Stomach (tissue), 4 donors: ENCODE measurements at regions not wholly inside any gene's neighbourhood (a gene's known extent, or its start where the extent isn't known, plus 50 kb on each side); places are given as distances from the start of the nearest gene placed in this dataset.

Source experiments
- CTCF ChIP-seq, 7 experiments: fragments of 450-650 bp in 4 of 7; fragments of 200-600 bp in 3 of 7; sonication (generic) in 3 of 7; IDR thresholded peaks; one replicate each; pipeline ENCODE4 v1.5.1; 2016 to 2019; ENCODE audit warnings: antibody characterized with exemption in 7 of 7, control low read depth in 2 of 7, mild to moderate bottlenecking in 1 of 7
- POLR2A ChIP-seq, 4 donors: fragments of 450-650 bp; IDR thresholded peaks; one replicate each; pipeline ENCODE4 v1.6.1; 2016; ENCODE audit warnings: antibody characterized with exemption in 4 of 4, control low read depth in 2 of 4, mild to moderate bottlenecking in 1 of 4, moderate library complexity in 1 of 4
- POLR2AphosphoS5 ChIP-seq, 3 donors: sonication (generic); formaldehyde crosslinking; IDR thresholded peaks; one replicate each; pipeline ENCODE4 v1.6.1; 2016; ENCODE audit warnings: antibody characterized with exemption in 3 of 3

DNA sequence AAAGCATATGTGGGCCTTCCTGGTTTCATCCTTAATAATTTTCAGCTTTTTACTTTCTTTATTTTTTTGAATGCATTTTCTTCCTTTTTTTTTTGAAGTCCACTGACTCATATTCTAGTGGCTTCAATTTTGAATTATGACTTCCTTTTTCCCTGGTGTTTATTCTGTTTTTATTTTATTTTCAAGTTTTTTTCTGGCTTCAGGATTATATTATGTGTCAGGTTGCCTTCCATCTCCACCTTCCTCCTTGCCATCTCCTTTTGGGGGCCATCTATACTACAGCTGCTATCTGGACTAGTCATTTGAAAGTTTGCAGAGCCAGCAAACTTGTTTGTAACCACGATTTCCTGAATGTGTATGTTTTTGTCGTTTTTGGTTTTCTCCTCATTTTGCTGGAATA, 117.6 kb downstream of the LEPR start:
- TF ChIP-seq POLR2AphosphoS5 (IDR thresholded peaks at IDR 0.05) (no peak), CTCF (IDR thresholded peaks at IDR 0.05) (no peak), POLR2A (IDR thresholded peaks at IDR 0.05) (no peak)
